IMR-90 (cell line): ENCODE measurements at regions not wholly inside any gene's neighbourhood (a gene's known extent, or its start where the extent isn't known, plus 50 kb on each side); places are given as distances from the start of the nearest gene placed in this dataset.

ENCODE experiments used
- ATAC-seq: fragments of 200-7000 bp; cut with Tn5 transposase; 2 replicates; pipeline ENCODE4 v1.9.1; 2020; ENCODE audit warnings: low read depth, mild to moderate bottlenecking, moderate library complexity
- BruUV-seq: library from RNA; stranded (reverse); fragments of 400-500 nt; replicated peaks from 2 replicates; lab custom pipeline; 2021; lab: Mats Ljungman, UMichigan
- CTCF ChIA-PET: fragments of 300-600 bp; formaldehyde crosslinking; extraction: SDS; loops from one replicate; lab custom pipeline; 2021; ENCODE audit warnings: antibody characterized with exemption; lab: Yijun Ruan, JAX
- POLR2A ChIA-PET: fragments of 300-600 bp; sonication (Branson Sonifier 250); formaldehyde crosslinking; loops from one replicate; lab custom pipeline; 2022; ENCODE audit warnings: antibody characterized with exemption; ENCODE audit not compliant: unreplicated experiment; lab: Charles Lee
- DNase-seq: peaks from one replicate; pipeline ENCODE4 v3.0.0; 2013
- H2AFZ ChIP-seq: replicated peaks from 2 replicates; pipeline ENCODE3; 2013; ENCODE audit warnings: low read length, mild to moderate bottlenecking; ENCODE audit not compliant: poor library complexity
- H2AK5ac ChIP-seq: 2 replicates; pipeline ENCODE4 v1.6.1; 2013; ENCODE audit warnings: low read depth, low read length, inconsistent platforms
- H2AK9ac ChIP-seq: replicated peaks from 2 replicates; pipeline ENCODE3; 2013; ENCODE audit warnings: mild to moderate bottlenecking, low read depth, low read length, moderate library complexity; ENCODE audit not compliant: poor library complexity
- H2BK120ac ChIP-seq: 2 replicates; pipeline ENCODE4 v1.6.1; 2013; ENCODE audit warnings: low read depth, low read length, inconsistent platforms
- H2BK15ac ChIP-seq: 3 replicates; pipeline ENCODE4 v1.6.1; 2013; ENCODE audit warnings: low read depth, low read length, inconsistent platforms
- H2BK20ac ChIP-seq: 2 replicates; pipeline ENCODE4 v1.6.1; 2013; ENCODE audit warnings: low read depth, mild to moderate bottlenecking, inconsistent platforms, low read length, moderate library complexity
- H2BK5ac ChIP-seq: 2 replicates; pipeline ENCODE4 v1.6.1; 2013; ENCODE audit warnings: mild to moderate bottlenecking, low read depth, low read length, inconsistent platforms; ENCODE audit not compliant: poor library complexity, severe bottlenecking
- H3K14ac ChIP-seq: replicated peaks from 2 replicates; pipeline ENCODE4 v1.6.1; 2013; ENCODE audit warnings: low read depth, low read length, inconsistent platforms
- H3K18ac ChIP-seq: 2 replicates; pipeline ENCODE4 v1.6.1; 2013; ENCODE audit warnings: low read depth, low read length, control low read depth
- H3K23ac ChIP-seq: 2 replicates; pipeline ENCODE4 v1.6.1; 2013; ENCODE audit warnings: low read depth, low read length, inconsistent platforms
- H3K27ac ChIP-seq: 2 replicates; pipeline ENCODE4 v1.5.1; 2013; ENCODE audit warnings: mild to moderate bottlenecking, control low read depth, low read length; ENCODE audit not compliant: insufficient read depth
- H3K27me3 ChIP-seq: 2 replicates; pipeline ENCODE4 v1.6.1; 2013; ENCODE audit warnings: low read length; ENCODE audit not compliant: control insufficient read depth, insufficient read depth
- H3K36me3 ChIP-seq: 2 replicates; pipeline ENCODE4 v1.6.1; 2013; ENCODE audit warnings: low read length, mixed read lengths; ENCODE audit not compliant: control insufficient read depth, insufficient read depth
- H3K4ac ChIP-seq: 2 replicates; pipeline ENCODE4 v1.6.1; 2013; ENCODE audit warnings: low read depth, low read length, inconsistent platforms
- H3K4me1 ChIP-seq: 2 replicates; pipeline ENCODE4 v1.6.1; 2013; ENCODE audit warnings: low read length, mixed read lengths; ENCODE audit not compliant: control insufficient read depth, insufficient read depth
- H3K4me2 ChIP-seq: 2 replicates; pipeline ENCODE4 v1.6.1; 2013; ENCODE audit warnings: low read depth, mild to moderate bottlenecking, control low read depth, low read length, moderate library complexity
- H3K4me3 ChIP-seq: 2 replicates; pipeline ENCODE4 v1.5.1; 2013; ENCODE audit warnings: low read depth, mild to moderate bottlenecking, control low read depth, low read length, moderate library complexity; ENCODE audit not compliant: insufficient read depth
- H3K56ac ChIP-seq: 2 replicates; pipeline ENCODE4 v1.6.1; 2013; ENCODE audit warnings: low read length, inconsistent platforms; ENCODE audit not compliant: insufficient read depth; ENCODE audit errors: extremely low read depth
- H3K79me1 ChIP-seq, 2 experiments: 2 replicates each; pipeline ENCODE4 v1.6.1; 2013; ENCODE audit warnings: low read length in 2 of 2, inconsistent platforms in 1 of 2, low read depth in 1 of 2
- H3K9ac ChIP-seq: 2 replicates; pipeline ENCODE4 v1.6.1; 2013; ENCODE audit warnings: low read depth, low read length, control low read depth
- H3K9me1 ChIP-seq: 2 replicates; pipeline ENCODE4 v1.6.1; 2013; ENCODE audit warnings: low read length, inconsistent platforms; ENCODE audit not compliant: insufficient read depth
- H3K9me3 ChIP-seq: 2 replicates; pipeline ENCODE4 v1.6.1; 2013; ENCODE audit warnings: low read length; ENCODE audit not compliant: control insufficient read depth, insufficient read depth
- H4K20me1 ChIP-seq: 2 replicates; pipeline ENCODE4 v1.6.1; 2013; ENCODE audit warnings: low read length, inconsistent platforms; ENCODE audit not compliant: insufficient read depth
- H4K5ac ChIP-seq: 2 replicates; pipeline ENCODE4 v1.6.1; 2013; ENCODE audit warnings: mild to moderate bottlenecking, low read depth, low read length, control low read depth
- H4K8ac ChIP-seq, 2 experiments: 2 replicates each; pipeline ENCODE4 v1.6.1; 2013; ENCODE audit warnings: low read depth in 2 of 2, low read length in 2 of 2, control low read depth in 1 of 2, inconsistent platforms in 1 of 2
- H4K91ac ChIP-seq: 2 replicates; pipeline ENCODE4 v1.6.1; 2013; ENCODE audit warnings: low read depth, low read length, inconsistent platforms; ENCODE audit not compliant: insufficient read depth
- BHLHE40 ChIP-seq: fragments of 150-350 bp; IDR thresholded peaks from 2 replicates; pipeline ENCODE4 v1.6.1; 2016; ENCODE audit warnings: mild to moderate bottlenecking, low read depth, low read length
- CEBPB ChIP-seq: IDR thresholded peaks from 2 replicates; pipeline ENCODE4 v1.6.1; 2012; ENCODE audit warnings: low read depth, low read length, improper control_type of control experiment
- CHD1 ChIP-seq: IDR thresholded peaks from 2 replicates; pipeline ENCODE4 v1.6.1; 2012; ENCODE audit warnings: low read depth, low read length, improper control_type of control experiment
- FOS ChIP-seq: fragments of 150-350 bp; IDR thresholded peaks from 2 replicates; pipeline ENCODE4 v1.6.1; 2016; ENCODE audit warnings: low read depth, low read length
- MAFK ChIP-seq: IDR thresholded peaks from 2 replicates; pipeline ENCODE4 v1.6.1; 2012; ENCODE audit warnings: low read depth, low read length, improper control_type of control experiment
- NFE2L2 ChIP-seq: fragments of 150-350 bp; IDR thresholded peaks from 2 replicates; pipeline ENCODE4 v1.6.1; 2016; ENCODE audit warnings: low read depth, mild to moderate bottlenecking, low read length
- POLR2A ChIP-seq: IDR thresholded peaks from 2 replicates; pipeline ENCODE4 v1.6.1; 2012; ENCODE audit warnings: mild to moderate bottlenecking, low read depth, low read length
- RCOR1 ChIP-seq: IDR thresholded peaks from 2 replicates; pipeline ENCODE4 v1.6.1; 2012; ENCODE audit warnings: mild to moderate bottlenecking, low read length, improper control_type of control experiment; ENCODE audit not compliant: insufficient replicate concordance
- RFX5 ChIP-seq: IDR thresholded peaks from 2 replicates; pipeline ENCODE4 v1.8.0; 2012; ENCODE audit warnings: low read depth, mild to moderate bottlenecking, low read length, moderate library complexity
- USF2 ChIP-seq: fragments of 150-350 bp; IDR thresholded peaks from 2 replicates; pipeline ENCODE4 v1.6.1; 2017; ENCODE audit warnings: mild to moderate bottlenecking, antibody characterized with exemption, low read length, low read depth
- dilution Hi-C: fragments of 300-500 bp; cut with HindIII; formaldehyde crosslinking; loops from one replicate; pipeline ENCODE4 v1.14.3; 2018; ENCODE audit warnings: low sequenced_read_pairs; ENCODE audit not compliant: unreplicated experiment
- in situ Hi-C: fragments of 300-500 bp; cut with MboI; formaldehyde crosslinking; loops from 3 replicates; pipeline ENCODE4 v1.14.3; 2019; ENCODE audit warnings: low sequenced_read_pairs, inconsistent platforms, mixed read lengths
- intact Hi-C: fragments of 100-400 bp; cut with micrococcal nuclease; formaldehyde crosslinking; loops from 2 replicates; pipeline ENCODE4 v1.10.0; 2022

- no peaks in the 10 kb centered on the region for H4K20me1 ChIP-seq
- no peaks in the 10 kb centered on the region for H3K9me1 ChIP-seq
- H2BK5ac ChIP-seq: no peak overlapping the region
- H2AK5ac ChIP-seq: no peak overlapping the region; the same call in 1 of the 2 replicates
- TF ChIP-seq CEBPB (no peak), RFX5 (no peak), BHLHE40 (no peak), USF2 (no peak), MAFK (no peak), POLR2A (no peak), RCOR1 (no peak), NFE2L2 (no peak), CHD1 (no peak), FOS (no peak)
- peaks cover 3% of the 10 kb centered on the region; the same call in 1 of the 2 replicates for H3K4me1 ChIP-seq
- no peaks in the 10 kb centered on the region for H3K36me3 ChIP-seq
- intact Hi-C loops (no loop called here), dilution Hi-C loops (no loop called here), in situ Hi-C loops (no loop called here)
- no peak overlapping the region for H4K8ac ChIP-seq
- ChIA-PET POLR2A (no interaction called here), CTCF (no interaction called here)
- H3K4me2 ChIP-seq: no peak overlapping the region
- H4K5ac ChIP-seq: no peak overlapping the region
- H3K27ac ChIP-seq: no peak overlapping the region
- no peak overlapping the region for H3K9ac ChIP-seq
- no peaks in the 10 kb centered on the region for H3K27me3 ChIP-seq
- no peak overlapping the region for H3K14ac ChIP-seq
- no peak overlapping the region for H3K18ac ChIP-seq
- no peak overlapping the region for H2AK9ac ChIP-seq
- H4K91ac ChIP-seq: no peak overlapping the region
- H3K79me1 ChIP-seq: no peaks in the 10 kb centered on the region
- H3K56ac ChIP-seq: no peak overlapping the region
- no TSS peak for BruUV-seq
- no peak overlapping the region for H3K23ac ChIP-seq
- no peak overlapping the region for H2BK120ac ChIP-seq
- H2AFZ ChIP-seq: peak overlapping the region; percentile 33
- ATAC-seq (no peak), DNase-seq (no peak)
- no peak overlapping the region for H2BK20ac ChIP-seq
- no peak overlapping the region for H3K4me3 ChIP-seq
- H3K4ac ChIP-seq: 0 out of 2 replicates have a peak overlapping the region, but pooled peaks have one; percentile 17
- H3K9me3 ChIP-seq: peaks cover 7% of the 10 kb centered on the region
- no peak overlapping the region for H2BK15ac ChIP-seq
Measured at GRCh38 chr1:222062640-222063039, 320.8 kb upstream of the DUSP10 start.
